Trophoblast cell (in vitro differentiated cells and primary cell): ENCODE measurements at regions not wholly inside any gene's neighbourhood (a gene's known extent, or its start where the extent isn't known, plus 50 kb on each side); places are given as distances from the start of the nearest gene placed in this dataset.
"Not testable (repeated sequence)": the region's sequence is repeated elsewhere in the genome, so short reads cannot be mapped to it uniquely, and the experiment has no call there.

Source experiments
- DNase-seq, 2 donors: peaks; one replicate each; pipeline ENCODE4 v3.0.0-alpha.2; 2016
- H2AFZ ChIP-seq: 2 replicates; pipeline ENCODE4 v1.6.1; 2013; ENCODE audit warnings: low read length, moderate library complexity, mild to moderate bottlenecking; ENCODE audit not compliant: insufficient read depth, poor library complexity
- H2AK5ac ChIP-seq: 2 replicates; pipeline ENCODE4 v1.6.1; 2013; ENCODE audit warnings: mild to moderate bottlenecking, low read length
- H2BK120ac ChIP-seq: 2 replicates; pipeline ENCODE4 v1.6.1; 2013; ENCODE audit warnings: low read length, mild to moderate bottlenecking, moderate library complexity; ENCODE audit not compliant: insufficient read depth, poor library complexity
- H2BK12ac ChIP-seq: 2 replicates; pipeline ENCODE4 v1.6.1; 2013; ENCODE audit warnings: mild to moderate bottlenecking, low read length, moderate library complexity
- H2BK5ac ChIP-seq: 2 replicates; pipeline ENCODE4 v1.6.1; 2013; ENCODE audit warnings: low read length, low read depth, moderate library complexity, mild to moderate bottlenecking; ENCODE audit not compliant: poor library complexity
- H3K14ac ChIP-seq: 2 replicates; pipeline ENCODE4 v1.6.1; 2013; ENCODE audit warnings: mild to moderate bottlenecking, low read length
- H3K18ac ChIP-seq: 2 replicates; pipeline ENCODE4 v1.6.1; 2013; ENCODE audit warnings: mild to moderate bottlenecking, low read length
- H3K23ac ChIP-seq: 2 replicates; pipeline ENCODE4 v1.6.1; 2013; ENCODE audit warnings: low read length
- H3K27ac ChIP-seq: 2 replicates; pipeline ENCODE4 v1.5.1; 2013; ENCODE audit warnings: low read depth, mild to moderate bottlenecking, inconsistent platforms, low read length, moderate library complexity
- H3K27me3 ChIP-seq: 2 replicates; pipeline ENCODE4 v1.6.1; 2013; ENCODE audit warnings: inconsistent platforms, mild to moderate bottlenecking, low read length, moderate library complexity; ENCODE audit not compliant: insufficient read depth
- H3K36me3 ChIP-seq, 2 experiments: 1 replicate in 1 of 2; 2 replicates in 1 of 2; pipeline ENCODE4 v1.6.1; 2013; ENCODE audit warnings: low read length in 2 of 2, mild to moderate bottlenecking in 2 of 2, moderate library complexity in 1 of 2; ENCODE audit not compliant: insufficient read depth in 2 of 2, control insufficient read depth in 1 of 2
- H3K4ac ChIP-seq: 2 replicates; pipeline ENCODE4 v1.6.1; 2013; ENCODE audit warnings: low read depth, mild to moderate bottlenecking, low read length, moderate library complexity
- H3K4me1 ChIP-seq, 2 experiments: 1 replicate in 1 of 2; 2 replicates in 1 of 2; pipeline ENCODE4 v1.6.1; 2013; ENCODE audit warnings: low read length in 2 of 2, mild to moderate bottlenecking in 2 of 2, moderate library complexity in 1 of 2; ENCODE audit not compliant: insufficient read depth in 2 of 2, control insufficient read depth in 1 of 2
- H3K4me2 ChIP-seq: 2 replicates; pipeline ENCODE4 v1.6.1; 2013; ENCODE audit warnings: inconsistent platforms, mild to moderate bottlenecking, low read length, moderate library complexity
- H3K4me3 ChIP-seq: 2 replicates; pipeline ENCODE4 v1.5.1; 2013; ENCODE audit warnings: mild to moderate bottlenecking, low read depth, low read length, inconsistent platforms
- H3K79me1 ChIP-seq: one replicate; pipeline ENCODE4 v1.6.1; 2013; ENCODE audit warnings: low read length
- H3K79me2 ChIP-seq: 2 replicates; pipeline ENCODE4 v1.6.1; 2013; ENCODE audit warnings: low read length, mild to moderate bottlenecking; ENCODE audit not compliant: control insufficient read depth, insufficient read depth, poor library complexity
- H3K9ac ChIP-seq: 2 replicates; pipeline ENCODE4 v1.6.1; 2013; ENCODE audit warnings: mild to moderate bottlenecking, low read length
- H3K9me3 ChIP-seq: 2 replicates; pipeline ENCODE4 v1.6.1; 2013; ENCODE audit warnings: low read depth, mild to moderate bottlenecking, control low read depth, inconsistent platforms, low read length; ENCODE audit not compliant: insufficient read depth
- H4K12ac ChIP-seq: 2 replicates; pipeline ENCODE4 v1.6.1; 2013; ENCODE audit warnings: low read depth, mild to moderate bottlenecking, low read length, moderate library complexity
- H4K8ac ChIP-seq: 2 replicates; pipeline ENCODE4 v1.6.1; 2013; ENCODE audit warnings: low read depth, mild to moderate bottlenecking, low read length, moderate library complexity
- H4K91ac ChIP-seq: one replicate; pipeline ENCODE4 v1.6.1; 2013; ENCODE audit warnings: low read depth, mild to moderate bottlenecking, low read length, moderate library complexity
- WGBS: extraction: QIAGEN DNeasy Blood & Tissue Kit; methylation state at CpG from one replicate; pipeline ENCODE4 v1.1.7; 2013; ENCODE audit warnings: missing lambda C conversion rate; ENCODE audit not compliant: insufficient read length, insufficient coverage; ENCODE audit errors: extremely low coverage; 5-methylcytosine and 5-hydroxymethylcytosine counted together

- H3K9ac ChIP-seq: no peak overlapping the region
- H3K23ac ChIP-seq: no peak overlapping the region
- H3K4me1 ChIP-seq: no peaks in the 10 kb centered on the region
- H3K4me2 ChIP-seq: no peak overlapping the region
- no peak overlapping the region for H4K91ac ChIP-seq
- no peak overlapping the region for H4K12ac ChIP-seq
- no peaks in the 10 kb centered on the region for H3K79me2 ChIP-seq
- no peak overlapping the region for H2BK12ac ChIP-seq
- no peaks in the 10 kb centered on the region for H3K27me3 ChIP-seq
- no peak overlapping the region for H3K14ac ChIP-seq
- H3K4me3 ChIP-seq: no peak overlapping the region
- no peaks in the 10 kb centered on the region for H3K9me3 ChIP-seq
- H3K79me1 ChIP-seq: no peaks in the 10 kb centered on the region
- H3K36me3 ChIP-seq: no peaks in the 10 kb centered on the region
- H2AFZ ChIP-seq: no peak overlapping the region
- no peak overlapping the region for H3K4ac ChIP-seq
- no peak overlapping the region for H4K8ac ChIP-seq
- WGBS: no CpG with 5 or more reads among the region's 1 CpG
- peak in 1 of 2 donors; percentile 25 for DNase-seq
- no peak overlapping the region for H2BK5ac ChIP-seq
- H3K27ac ChIP-seq: no peak overlapping the region
- no peak overlapping the region for H3K18ac ChIP-seq
- no peak overlapping the region for H2AK5ac ChIP-seq
- no peak overlapping the region for H2BK120ac ChIP-seq
Measured at GRCh38 chr7:81846398-81846797, 76.6 kb upstream of the HGF start.

- Histone ChIP-seq H3K23ac (no peak overlapping the region), H3K4me1 (no peaks in the 10 kb centered on the region), H3K4me2 (no peak overlapping the region), H3K4me3 (no peak overlapping the region), H3K4ac (no peak overlapping the region), H2BK5ac (no peak overlapping the region), H3K18ac (no peak overlapping the region), H3K79me1 (no peaks in the 10 kb centered on the region), H4K91ac (no peak overlapping the region), H3K9ac (no peak overlapping the region), H4K8ac (peak overlapping the region; percentile 77), H2AK5ac (no peak overlapping the region), H2AFZ (no peak overlapping the region), H4K12ac (no peak overlapping the region), H3K9me3 (no peaks in the 10 kb centered on the region), H2BK12ac (no peak overlapping the region), H2BK120ac (no peak overlapping the region), H3K27me3 (no peaks in the 10 kb centered on the region), H3K14ac (no peak overlapping the region), H3K36me3 (no peaks in the 10 kb centered on the region), H3K27ac (no peak overlapping the region), H3K79me2 (no peaks in the 10 kb centered on the region)
- DNase-seq: no peak
- no CpG with 5 or more reads among the region's 7 CpGs for WGBS
Measured at GRCh38 chr7:81845744-81846241, 75.9 kb upstream of the HGF start.

DNA sequence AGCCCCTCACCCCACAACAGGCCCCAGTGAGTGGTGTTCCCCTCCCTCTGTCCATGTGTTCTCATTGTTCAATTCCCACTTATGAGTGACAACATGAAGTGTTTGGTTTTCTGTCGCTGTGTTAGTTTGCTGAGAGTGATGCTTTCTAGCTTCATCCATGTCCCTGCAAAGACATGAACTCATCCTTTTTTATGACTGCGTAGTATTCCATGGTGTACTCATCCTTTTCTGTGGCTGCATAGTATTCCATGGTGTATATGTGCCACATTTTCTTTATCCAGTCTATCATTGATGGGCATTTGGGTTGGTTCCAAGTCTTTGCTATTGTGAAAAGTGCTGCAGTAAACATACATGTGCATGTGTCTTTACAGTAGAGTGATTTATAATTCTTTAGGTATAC lies 73.8 kb upstream of the HGF start:
- not testable (repeated sequence) for H3K27me3 ChIP-seq, H2BK5ac ChIP-seq, H2AFZ ChIP-seq, H4K8ac ChIP-seq, H3K9me3 ChIP-seq, DNase-seq, H3K27ac ChIP-seq, H3K4ac ChIP-seq, H2AK5ac ChIP-seq, H3K18ac ChIP-seq, H4K12ac ChIP-seq, H3K79me2 ChIP-seq, H2BK12ac ChIP-seq, H3K23ac ChIP-seq, H3K79me1 ChIP-seq, H3K4me2 ChIP-seq, H3K14ac ChIP-seq, H2BK120ac ChIP-seq, H3K9ac ChIP-seq, H4K91ac ChIP-seq, H3K36me3 ChIP-seq, H3K4me3 ChIP-seq, H3K4me1 ChIP-seq
- no CpG with 5 or more reads among the region's 2 CpGs for WGBS

DNA sequence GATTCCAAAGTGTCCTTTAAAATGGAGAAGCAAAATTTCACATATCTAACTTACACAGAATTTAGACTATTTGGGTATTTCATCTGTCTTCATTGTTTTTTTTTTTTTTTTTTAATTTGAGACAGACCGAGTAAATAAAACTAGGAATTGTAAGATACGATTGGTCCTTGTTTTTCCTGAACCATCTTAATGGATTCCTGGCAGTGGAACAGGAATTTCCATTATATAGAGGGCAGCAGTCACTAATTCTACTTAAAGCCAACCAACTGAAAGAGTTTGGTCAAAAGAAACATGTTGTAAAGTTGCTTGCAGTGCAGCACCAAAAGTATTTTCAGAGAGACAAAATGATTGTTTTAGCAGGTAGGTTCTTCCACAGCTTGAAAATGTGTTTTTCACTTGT lies 72.5 kb upstream of the HGF start:
- Histone ChIP-seq H2AFZ (no peak overlapping the region), H3K79me2 (no peaks in the 10 kb centered on the region), H3K4me1 (no peaks in the 10 kb centered on the region), H3K14ac (no peak overlapping the region), H3K27me3 (no peaks in the 10 kb centered on the region), H3K27ac (no peak overlapping the region), H3K36me3 (no peaks in the 10 kb centered on the region), H3K4me3 (no peak overlapping the region), H2AK5ac (no peak overlapping the region), H2BK120ac (no peak overlapping the region), H3K23ac (no peak overlapping the region), H4K91ac (no peak overlapping the region), H3K9ac (no peak overlapping the region), H3K79me1 (no peaks in the 10 kb centered on the region), H3K9me3 (no peaks in the 10 kb centered on the region), H3K4ac (no peak overlapping the region), H2BK12ac (no peak overlapping the region), H4K8ac (no peak overlapping the region), H2BK5ac (no peak overlapping the region), H3K18ac (no peak overlapping the region), H3K4me2 (no peak overlapping the region), H4K12ac (no peak overlapping the region)
- no CpG with 5 or more reads among the region's 2 CpGs for WGBS
- DNase-seq: no peak
